Neural cell (in vitro differentiated cells): ENCODE measurements at regions not wholly inside any gene's neighbourhood (a gene's known extent, or its start where the extent isn't known, plus 50 kb on each side); places are given as distances from the start of the nearest gene placed in this dataset.

Experiments used
- H2AFZ ChIP-seq: fragments of 200-600, 300-800 bp; sonication (generic), shearing (Covaris generic); 2 replicates; pipeline ENCODE4 v1.6.0; 2014; ENCODE audit warnings: low read depth, mild to moderate bottlenecking, antibody characterized with exemption, low read length, moderate library complexity
- H3F3A ChIP-seq: fragments of 200-600 bp; shearing (Covaris generic); 2 replicates; pipeline ENCODE4 v1.6.1; 2016; ENCODE audit warnings: mild to moderate bottlenecking, moderate library complexity, mixed read lengths, antibody characterized with exemption, low read length; ENCODE audit not compliant: insufficient read depth, poor library complexity, severe bottlenecking
- H3K27ac ChIP-seq: fragments of 200-600, 300-800 bp; sonication (generic), shearing (Covaris generic); 2 replicates; pipeline ENCODE4 v1.5.1; 2014; ENCODE audit warnings: mild to moderate bottlenecking, low read length, moderate library complexity
- H3K27me3 ChIP-seq: fragments of 300-800, 200-600 bp; sonication (generic), shearing (Covaris generic); 2 replicates; pipeline ENCODE4 v1.6.0; 2014; ENCODE audit warnings: mild to moderate bottlenecking, low read depth, low read length, moderate library complexity; ENCODE audit not compliant: insufficient read depth
- H3K36me3 ChIP-seq: fragments of 300-800, 200-600 bp; sonication (generic), shearing (Covaris generic); 2 replicates; pipeline ENCODE4 v1.5.1; 2014; ENCODE audit warnings: mild to moderate bottlenecking, antibody characterized with exemption, low read length, moderate library complexity; ENCODE audit not compliant: insufficient read depth
- H3K4me2 ChIP-seq: fragments of 300-800, 200-600 bp; sonication (generic), shearing (Covaris generic); 2 replicates; pipeline ENCODE4 v1.6.0; 2014; ENCODE audit warnings: mild to moderate bottlenecking, low read length
- H3K4me3 ChIP-seq: fragments of 300-800, 200-600 bp; sonication (generic), shearing (Covaris generic); 2 replicates; pipeline ENCODE4 v1.5.1; 2014; ENCODE audit warnings: mild to moderate bottlenecking, low read length, moderate library complexity
- H3K79me2 ChIP-seq: fragments of 200-600 bp; shearing (Covaris generic); replicated peaks from 2 replicates; pipeline ENCODE4 v1.6.0; 2014; ENCODE audit warnings: mild to moderate bottlenecking, low read length, moderate library complexity; ENCODE audit not compliant: insufficient read depth
- H3K9ac ChIP-seq: fragments of 300-800, 200-600 bp; sonication (generic), shearing (Covaris generic); 2 replicates; pipeline ENCODE4 v1.6.1; 2016; ENCODE audit warnings: mild to moderate bottlenecking, low read length, mixed read lengths
- H3K9me2 ChIP-seq: fragments of 200-600 bp; shearing (Covaris generic); 2 replicates; pipeline ENCODE4 v1.6.1; 2016; ENCODE audit warnings: mild to moderate bottlenecking, low read length, mixed read lengths; ENCODE audit not compliant: insufficient read depth
- H3K9me3 ChIP-seq: fragments of 200-600, 300-800 bp; sonication (generic), shearing (Covaris generic); 2 replicates; pipeline ENCODE4 v1.6.1; 2016; ENCODE audit warnings: mild to moderate bottlenecking, mixed run types, low read length, moderate library complexity, mixed read lengths
- H4K20me1 ChIP-seq: fragments of 200-600 bp; shearing (Covaris generic); 2 replicates; pipeline ENCODE4 v1.6.1; 2016; ENCODE audit warnings: mild to moderate bottlenecking, mixed run types; ENCODE audit not compliant: insufficient read depth
- CTCF ChIP-seq: fragments of 450-650 bp; IDR thresholded peaks from 2 replicates; pipeline ENCODE4 v1.5.1; 2014; ENCODE audit warnings: antibody characterized with exemption, mild to moderate bottlenecking, moderate library complexity; ENCODE audit not compliant: poor library complexity, severe bottlenecking
- EP300 ChIP-seq: fragments of 450-650 bp; conservative IDR thresholded peaks from 2 replicates; pipeline ENCODE4 v1.6.1; 2014; ENCODE audit warnings: antibody characterized with exemption, mild to moderate bottlenecking, moderate library complexity; ENCODE audit not compliant: poor library complexity, severe bottlenecking
- EZH2 ChIP-seq: fragments of 200-600, 300-800 bp; shearing (Covaris generic), sonication (generic); IDR thresholded peaks from 2 replicates; pipeline ENCODE4 v1.6.1; 2014; ENCODE audit warnings: antibody characterized with exemption, low read length, borderline replicate concordance, mild to moderate bottlenecking; ENCODE audit not compliant: insufficient read depth, poor library complexity, severe bottlenecking
- POLR2AphosphoS5 ChIP-seq: IDR thresholded peaks from 2 replicates; pipeline ENCODE4 v1.6.1; 2012
- RAD21 ChIP-seq: fragments of 450-650 bp; conservative IDR thresholded peaks from 2 replicates; pipeline ENCODE4 v1.6.1; 2014; ENCODE audit warnings: antibody characterized with exemption, mild to moderate bottlenecking, moderate library complexity
- SMC3 ChIP-seq: fragments of 450-650 bp; conservative IDR thresholded peaks from 2 replicates; pipeline ENCODE4 v1.6.1; 2014; ENCODE audit warnings: antibody characterized with exemption, mild to moderate bottlenecking, moderate library complexity; ENCODE audit not compliant: poor library complexity
- TAF1 ChIP-seq: IDR thresholded peaks from 2 replicates; pipeline ENCODE4 v1.6.1; 2012; ENCODE audit warnings: low read depth
- TF ChIP-seq, protein P1 (sequence below): IDR thresholded peaks from 2 replicates; pipeline ENCODE4 v1.6.1; 2012; ENCODE audit warnings: borderline replicate concordance

GRCh38 chr9:14560194-14560593, 133.0 kb downstream of the ZDHHC21 start:
- Histone ChIP-seq H3K9me2 (no peaks in the 10 kb centered on the region), H4K20me1 (no peaks in the 10 kb centered on the region)

GRCh38 chr9:14554886-14555285, 138.3 kb downstream of the ZDHHC21 start:
- no peaks in the 10 kb centered on the region for H3K36me3 ChIP-seq
- TF ChIP-seq POLR2AphosphoS5 (no peak), EZH2 (no peak), TAF1 (no peak), RAD21 (no peak), EP300 (no peak), SMC3 (no peak)
- TF ChIP-seq, protein P1, sequence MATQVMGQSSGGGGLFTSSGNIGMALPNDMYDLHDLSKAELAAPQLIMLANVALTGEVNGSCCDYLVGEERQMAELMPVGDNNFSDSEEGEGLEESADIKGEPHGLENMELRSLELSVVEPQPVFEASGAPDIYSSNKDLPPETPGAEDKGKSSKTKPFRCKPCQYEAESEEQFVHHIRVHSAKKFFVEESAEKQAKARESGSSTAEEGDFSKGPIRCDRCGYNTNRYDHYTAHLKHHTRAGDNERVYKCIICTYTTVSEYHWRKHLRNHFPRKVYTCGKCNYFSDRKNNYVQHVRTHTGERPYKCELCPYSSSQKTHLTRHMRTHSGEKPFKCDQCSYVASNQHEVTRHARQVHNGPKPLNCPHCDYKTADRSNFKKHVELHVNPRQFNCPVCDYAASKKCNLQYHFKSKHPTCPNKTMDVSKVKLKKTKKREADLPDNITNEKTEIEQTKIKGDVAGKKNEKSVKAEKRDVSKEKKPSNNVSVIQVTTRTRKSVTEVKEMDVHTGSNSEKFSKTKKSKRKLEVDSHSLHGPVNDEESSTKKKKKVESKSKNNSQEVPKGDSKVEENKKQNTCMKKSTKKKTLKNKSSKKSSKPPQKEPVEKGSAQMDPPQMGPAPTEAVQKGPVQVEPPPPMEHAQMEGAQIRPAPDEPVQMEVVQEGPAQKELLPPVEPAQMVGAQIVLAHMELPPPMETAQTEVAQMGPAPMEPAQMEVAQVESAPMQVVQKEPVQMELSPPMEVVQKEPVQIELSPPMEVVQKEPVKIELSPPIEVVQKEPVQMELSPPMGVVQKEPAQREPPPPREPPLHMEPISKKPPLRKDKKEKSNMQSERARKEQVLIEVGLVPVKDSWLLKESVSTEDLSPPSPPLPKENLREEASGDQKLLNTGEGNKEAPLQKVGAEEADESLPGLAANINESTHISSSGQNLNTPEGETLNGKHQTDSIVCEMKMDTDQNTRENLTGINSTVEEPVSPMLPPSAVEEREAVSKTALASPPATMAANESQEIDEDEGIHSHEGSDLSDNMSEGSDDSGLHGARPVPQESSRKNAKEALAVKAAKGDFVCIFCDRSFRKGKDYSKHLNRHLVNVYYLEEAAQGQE: no peak
- H4K20me1 ChIP-seq: no peaks in the 10 kb centered on the region
- no peaks in the 10 kb centered on the region for H3K9me3 ChIP-seq
- H3K9me2 ChIP-seq: no peaks in the 10 kb centered on the region
- H3K9ac ChIP-seq: no peak overlapping the region
- no peaks in the 10 kb centered on the region for H3F3A ChIP-seq
- H3K27me3 ChIP-seq: no peaks in the 10 kb centered on the region
- no peak overlapping the region for H3K4me3 ChIP-seq
- no peaks in the 10 kb centered on the region for H3K79me2 ChIP-seq
- H3K4me2 ChIP-seq: no peak overlapping the region
- H3K27ac ChIP-seq: no peak overlapping the region
- H2AFZ ChIP-seq: no peak overlapping the region

More at GRCh38 chr9:14560194-14560593, 133.0 kb downstream of the ZDHHC21 start:
- no peaks in the 10 kb centered on the region for H3K9me3 ChIP-seq
- H3K4me2 ChIP-seq: no peak overlapping the region
- H3K9ac ChIP-seq: no peak overlapping the region
- no peak overlapping the region for H2AFZ ChIP-seq
- H3K79me2 ChIP-seq: no peaks in the 10 kb centered on the region
- no peaks in the 10 kb centered on the region for H3K27me3 ChIP-seq
- no peaks in the 10 kb centered on the region for H3F3A ChIP-seq
- H3K4me3 ChIP-seq: no peak overlapping the region
- no peak overlapping the region for H3K27ac ChIP-seq
- no peak for TF ChIP-seq EP300
- H3K36me3 ChIP-seq: no peaks in the 10 kb centered on the region

GRCh38 chr9:14547245-14548060, 145.8 kb downstream of the ZDHHC21 start:
- Histone ChIP-seq H4K20me1 (no peaks in the 10 kb centered on the region), H3K27ac (no peak overlapping the region), H3K9ac (no peak overlapping the region), H3K27me3 (no peaks in the 10 kb centered on the region), H3F3A (no peaks in the 10 kb centered on the region), H3K4me2 (no peak overlapping the region), H3K36me3 (no peaks in the 10 kb centered on the region), H3K4me3 (no peak overlapping the region), H3K79me2 (no peaks in the 10 kb centered on the region), H2AFZ (no peak overlapping the region), H3K9me2 (no peaks in the 10 kb centered on the region), H3K9me3 (no peaks in the 10 kb centered on the region)
- no peak for TF ChIP-seq CTCF
- no peak for TF ChIP-seq RAD21
- TF ChIP-seq TAF1: no peak
